ENCODE measurements at regions not wholly inside any gene's neighbourhood (a gene's known extent, or its start where the extent isn't known, plus 50 kb on each side); places are given as distances from the start of the nearest gene placed in this dataset.

DNA sequence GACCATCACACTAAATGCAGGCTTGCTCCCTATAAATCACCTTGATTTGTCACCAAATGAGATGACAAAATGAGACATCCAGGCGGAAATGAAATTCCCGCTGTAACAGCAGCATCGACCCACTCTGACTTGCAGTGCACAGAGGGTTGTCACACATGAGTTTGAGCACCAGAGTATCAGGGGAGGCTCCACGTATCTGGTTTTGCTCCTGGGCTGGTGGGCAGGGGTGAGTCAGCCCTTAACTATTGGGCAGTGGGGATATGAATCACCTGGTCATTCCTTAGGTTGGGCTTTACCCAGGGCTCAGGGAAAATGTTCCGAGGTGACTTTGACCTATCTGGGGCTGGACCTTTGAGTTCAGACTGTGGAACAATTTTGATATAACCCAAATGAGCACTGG, 245.2 kb upstream of the CCL2 start:
- TF ChIP-seq ZBTB7A (IDR thresholded peaks at IDR 0.05; ENCODE audit: low read depth), result no peak
- TF ChIP-seq EP300 (IDR thresholded peaks at IDR 0.05; ENCODE audit: borderline replicate concordance), result no peak
- TF ChIP-seq, protein P1, sequence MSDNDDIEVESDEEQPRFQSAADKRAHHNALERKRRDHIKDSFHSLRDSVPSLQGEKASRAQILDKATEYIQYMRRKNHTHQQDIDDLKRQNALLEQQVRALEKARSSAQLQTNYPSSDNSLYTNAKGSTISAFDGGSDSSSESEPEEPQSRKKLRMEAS (IDR thresholded peaks at IDR 0.05), result no peak
- TF ChIP-seq EGR1 (IDR thresholded peaks at IDR 0.05), result no peak
- TF ChIP-seq NFIC (IDR thresholded peaks at IDR 0.05), result no peak

DNA sequence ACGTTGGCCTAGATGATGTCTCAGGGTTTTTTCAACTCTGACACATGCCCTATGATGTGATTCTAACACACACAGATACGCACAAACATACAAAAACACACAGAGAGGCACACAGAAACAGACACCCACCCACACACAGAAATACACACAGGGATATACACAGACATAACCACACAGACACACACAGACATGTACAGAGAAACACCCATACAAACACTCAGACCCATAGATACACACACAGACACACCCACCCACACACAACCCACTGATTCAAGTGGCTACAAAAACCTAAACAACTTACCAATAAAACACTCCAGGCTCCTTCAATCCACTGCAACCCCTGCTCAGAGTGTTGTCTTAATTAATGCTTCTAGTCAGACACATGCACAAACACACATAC, 244.6 kb upstream of the CCL2 start:
- TF ChIP-seq TAF1 (IDR thresholded peaks at IDR 0.05; ENCODE audit: low read depth) (no peak), CREB1 (IDR thresholded peaks at IDR 0.05; ENCODE audit: low read depth) (no peak), CEBPB (IDR thresholded peaks at IDR 0.05) (no peak), TEAD4 (IDR thresholded peaks at IDR 0.05) (no peak), RAD21 (IDR thresholded peaks at IDR 0.05; ENCODE audit: low read depth) (no peak)

DNA sequence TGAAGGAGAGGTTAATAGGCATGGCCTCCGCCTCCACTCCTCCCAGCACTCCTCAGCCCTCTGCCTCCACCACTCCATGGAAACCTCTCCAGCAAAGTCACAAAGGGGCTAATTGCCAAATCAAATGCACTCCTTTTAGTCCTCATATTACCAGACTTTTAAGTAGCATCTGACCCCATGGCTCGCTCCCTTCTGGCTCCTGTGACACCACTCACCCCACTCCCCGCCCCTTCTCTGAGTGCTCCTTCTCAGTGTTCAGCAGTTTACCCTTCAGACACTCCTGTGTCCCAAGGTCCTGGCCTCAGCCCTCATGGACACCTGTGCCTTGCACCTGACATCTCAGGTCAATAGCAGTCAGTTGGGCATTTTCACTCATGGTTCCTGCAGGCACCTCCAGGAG, 243.5 kb upstream of the CCL2 start:
- TF ChIP-seq CREB1 (IDR thresholded peaks at IDR 0.05; ENCODE audit: low read depth) (no peak), NFIC (IDR thresholded peaks at IDR 0.05) (no peak), TCF12 (IDR thresholded peaks at IDR 0.05; ENCODE audit: low read depth) (no peak), EGR1 (IDR thresholded peaks at IDR 0.05) (no peak), TEAD4 (IDR thresholded peaks at IDR 0.05) (no peak), FOXM1 (IDR thresholded peaks at IDR 0.05; ENCODE audit: borderline replicate concordance, low read depth) (no peak), TAF1 (IDR thresholded peaks at IDR 0.05; ENCODE audit: low read depth) (no peak)
- TF ChIP-seq, protein P2, sequence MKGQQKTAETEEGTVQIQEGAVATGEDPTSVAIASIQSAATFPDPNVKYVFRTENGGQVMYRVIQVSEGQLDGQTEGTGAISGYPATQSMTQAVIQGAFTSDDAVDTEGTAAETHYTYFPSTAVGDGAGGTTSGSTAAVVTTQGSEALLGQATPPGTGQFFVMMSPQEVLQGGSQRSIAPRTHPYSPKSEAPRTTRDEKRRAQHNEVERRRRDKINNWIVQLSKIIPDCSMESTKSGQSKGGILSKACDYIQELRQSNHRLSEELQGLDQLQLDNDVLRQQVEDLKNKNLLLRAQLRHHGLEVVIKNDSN (IDR thresholded peaks at IDR 0.05), result no peak

GRCh38 chr17:34012709-34013375, 242.2 kb upstream of the CCL2 start:
- TF ChIP-seq YY1 (IDR thresholded peaks at IDR 0.05; ENCODE audit: low read depth), result no peak

DNA sequence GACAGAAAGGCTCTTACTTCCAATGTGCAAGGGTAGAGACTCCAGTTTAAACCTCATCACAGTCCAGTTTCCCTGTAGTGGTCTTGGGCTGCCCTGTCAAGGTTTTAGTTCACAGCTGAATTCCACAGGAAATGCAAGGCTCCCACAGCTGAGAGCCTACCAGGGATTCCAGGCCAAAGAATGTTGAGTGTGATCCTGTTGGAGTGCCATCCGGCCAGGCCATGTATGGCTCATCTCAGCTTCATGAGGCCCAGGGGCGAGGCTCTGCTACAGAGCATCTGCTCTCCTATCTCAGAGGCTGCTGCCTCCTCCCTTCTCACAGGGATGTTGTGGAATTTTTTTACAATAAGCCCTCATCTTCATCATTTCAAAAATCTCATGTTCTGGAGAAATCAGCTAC, 239.8 kb upstream of the CCL2 start:
- no peak for TF ChIP-seq FOXM1 (IDR thresholded peaks at IDR 0.05; ENCODE audit: borderline replicate concordance, low read depth)
- TF ChIP-seq TAF1 (IDR thresholded peaks at IDR 0.05; ENCODE audit: low read depth), result no peak
- no peak for TF ChIP-seq TCF12 (IDR thresholded peaks at IDR 0.05; ENCODE audit: low read depth)
- TF ChIP-seq YY1 (IDR thresholded peaks at IDR 0.05; ENCODE audit: low read depth), result no peak
- no peak for TF ChIP-seq CREB1 (IDR thresholded peaks at IDR 0.05; ENCODE audit: low read depth)
- TF ChIP-seq NFIC (IDR thresholded peaks at IDR 0.05), result no peak
- no peak for TF ChIP-seq EP300 (IDR thresholded peaks at IDR 0.05; ENCODE audit: borderline replicate concordance)
- TF ChIP-seq REST (IDR thresholded peaks at IDR 0.05; ENCODE audit: low read depth), result no peak
- TF ChIP-seq, protein P1 (IDR thresholded peaks at IDR 0.05), result no peak
- TF ChIP-seq ZBTB7A (IDR thresholded peaks at IDR 0.05; ENCODE audit: low read depth), result no peak
- TF ChIP-seq EGR1 (IDR thresholded peaks at IDR 0.05), result no peak
- TF ChIP-seq TEAD4 (IDR thresholded peaks at IDR 0.05), result no peak
- TF ChIP-seq, protein P2 (IDR thresholded peaks at IDR 0.05), result no peak
- TF ChIP-seq CEBPB (IDR thresholded peaks at IDR 0.05), result no peak
- no peak for TF ChIP-seq RAD21 (IDR thresholded peaks at IDR 0.05; ENCODE audit: low read depth)

DNA sequence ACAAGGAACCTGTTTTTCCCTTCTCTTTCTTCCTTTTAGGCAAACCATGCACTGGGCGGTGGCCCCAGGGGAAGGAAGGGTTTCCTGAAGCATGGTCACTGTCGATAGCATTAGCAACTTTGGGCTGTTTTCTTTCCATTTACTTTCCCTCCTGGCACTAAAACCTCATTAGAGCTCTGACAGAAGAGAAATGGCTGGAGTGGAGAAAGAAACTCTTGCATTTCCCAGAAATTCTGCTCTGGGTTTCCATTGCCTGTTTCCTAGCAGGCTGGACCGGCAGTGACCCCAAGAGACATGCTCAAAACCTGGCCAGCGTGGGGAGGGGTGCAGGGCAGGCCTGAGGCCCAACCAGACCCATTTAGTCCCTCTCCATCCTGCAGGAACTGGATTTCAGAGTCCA, 230.7 kb upstream of the CCL2 start:
- no peak for TF ChIP-seq TAF1 (IDR thresholded peaks at IDR 0.05; ENCODE audit: low read depth)
- no peak for TF ChIP-seq TEAD4 (IDR thresholded peaks at IDR 0.05)
- TF ChIP-seq, protein P2 (IDR thresholded peaks at IDR 0.05), result no peak
- no peak for TF ChIP-seq NFIC (IDR thresholded peaks at IDR 0.05)
- TF ChIP-seq EP300 (IDR thresholded peaks at IDR 0.05; ENCODE audit: borderline replicate concordance), result no peak
- TF ChIP-seq, protein P1 (IDR thresholded peaks at IDR 0.05), result no peak
- no peak for TF ChIP-seq CEBPB (IDR thresholded peaks at IDR 0.05)

DNA sequence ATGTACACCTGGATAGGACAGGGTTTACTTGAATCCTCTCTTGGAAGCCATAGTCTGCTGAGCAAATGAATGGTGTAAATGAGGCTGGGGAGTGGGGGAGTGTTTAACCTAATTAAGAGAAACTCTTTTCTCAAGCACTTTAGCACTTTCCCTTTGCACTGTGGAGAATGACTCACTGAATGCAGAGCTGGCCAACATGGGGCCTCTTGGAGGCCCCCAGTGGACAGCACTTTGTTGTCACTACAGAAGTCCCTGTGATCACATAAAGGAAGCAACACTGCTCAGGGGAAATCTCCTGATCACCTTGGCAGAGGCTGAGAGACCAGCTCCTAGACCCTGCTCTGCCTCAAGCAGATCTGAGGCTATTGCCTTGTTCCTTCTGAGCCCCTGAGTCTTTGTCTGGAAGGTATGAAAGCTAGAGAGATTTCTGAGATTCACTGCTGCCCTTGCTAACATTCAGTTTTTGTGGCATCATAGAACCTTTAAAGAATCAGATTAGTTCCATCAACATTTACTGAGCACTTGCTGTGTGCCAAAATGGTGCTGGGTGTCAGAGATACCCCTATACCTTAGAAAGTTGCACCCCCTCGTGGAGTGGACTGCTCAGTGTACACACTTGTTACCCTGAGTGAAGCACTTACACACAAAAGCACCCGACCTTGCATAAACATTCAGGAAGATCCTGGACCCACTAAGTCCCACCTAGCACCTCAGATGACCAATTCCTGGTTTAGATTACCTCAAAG, 230.1 kb upstream of the CCL2 start:
- TF ChIP-seq TEAD4 (IDR thresholded peaks at IDR 0.05) (no peak), RAD21 (IDR thresholded peaks at IDR 0.05; ENCODE audit: low read depth) (no peak), EP300 (IDR thresholded peaks at IDR 0.05; ENCODE audit: borderline replicate concordance) (no peak), YY1 (IDR thresholded peaks at IDR 0.05; ENCODE audit: low read depth) (no peak), EGR1 (IDR thresholded peaks at IDR 0.05) (no peak), REST (IDR thresholded peaks at IDR 0.05; ENCODE audit: low read depth) (no peak)

All from Ishikawa (cell line).